PC-9 (cell line): ENCODE measurements at regions not wholly inside any gene's neighbourhood (a gene's known extent, or its start where the extent isn't known, plus 50 kb on each side); places are given as distances from the start of the nearest gene placed in this dataset.

Experiments
- EZH2 ChIP-seq: fragments of 200-600 bp; sonication (generic); IDR thresholded peaks from 2 replicates; pipeline ENCODE4 v1.8.0; 2017; ENCODE audit warnings: antibody characterized with exemption, low read depth
- TF ChIP-seq, protein P1 (sequence below): fragments of 200-600 bp; sonication (generic); conservative IDR thresholded peaks from 2 replicates; pipeline ENCODE4 v1.6.1; 2017; ENCODE audit warnings: mixed run types, antibody characterized with exemption, mild to moderate bottlenecking, moderate library complexity

DNA sequence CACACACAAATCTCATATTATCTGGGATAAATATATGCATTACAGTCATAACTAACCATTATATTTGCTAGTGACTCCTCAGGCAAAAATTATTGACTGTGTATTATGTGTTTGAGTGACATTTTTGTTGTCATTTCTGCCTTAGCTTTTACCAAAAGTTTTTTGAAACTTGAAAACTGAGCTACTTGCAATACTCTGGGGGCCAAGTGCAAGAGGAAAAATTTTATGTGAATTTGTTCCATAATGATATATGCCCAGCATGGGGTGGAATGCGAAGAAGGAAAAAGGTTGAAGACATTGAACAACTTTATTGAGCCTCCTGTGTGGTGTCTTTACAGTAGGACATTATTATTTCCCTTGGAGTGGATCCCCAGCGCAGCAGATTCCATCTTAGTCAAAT, 176.8 kb upstream of the FERD3L start:
- TF ChIP-seq, protein P1, sequence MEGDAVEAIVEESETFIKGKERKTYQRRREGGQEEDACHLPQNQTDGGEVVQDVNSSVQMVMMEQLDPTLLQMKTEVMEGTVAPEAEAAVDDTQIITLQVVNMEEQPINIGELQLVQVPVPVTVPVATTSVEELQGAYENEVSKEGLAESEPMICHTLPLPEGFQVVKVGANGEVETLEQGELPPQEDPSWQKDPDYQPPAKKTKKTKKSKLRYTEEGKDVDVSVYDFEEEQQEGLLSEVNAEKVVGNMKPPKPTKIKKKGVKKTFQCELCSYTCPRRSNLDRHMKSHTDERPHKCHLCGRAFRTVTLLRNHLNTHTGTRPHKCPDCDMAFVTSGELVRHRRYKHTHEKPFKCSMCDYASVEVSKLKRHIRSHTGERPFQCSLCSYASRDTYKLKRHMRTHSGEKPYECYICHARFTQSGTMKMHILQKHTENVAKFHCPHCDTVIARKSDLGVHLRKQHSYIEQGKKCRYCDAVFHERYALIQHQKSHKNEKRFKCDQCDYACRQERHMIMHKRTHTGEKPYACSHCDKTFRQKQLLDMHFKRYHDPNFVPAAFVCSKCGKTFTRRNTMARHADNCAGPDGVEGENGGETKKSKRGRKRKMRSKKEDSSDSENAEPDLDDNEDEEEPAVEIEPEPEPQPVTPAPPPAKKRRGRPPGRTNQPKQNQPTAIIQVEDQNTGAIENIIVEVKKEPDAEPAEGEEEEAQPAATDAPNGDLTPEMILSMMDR = no peak
- TF ChIP-seq EZH2 = no peak
